ENCODE measurements at regions not wholly inside any gene's neighbourhood (a gene's known extent, or its start where the extent isn't known, plus 50 kb on each side); places are given as distances from the start of the nearest gene placed in this dataset.
A peak's percentile ranks its signal among the peaks of the same experiment; 100 is the strongest.
"Not testable (repeated sequence)": the region's sequence is repeated elsewhere in the genome, so short reads cannot be mapped to it uniquely, and the experiment has no call there.

DNA sequence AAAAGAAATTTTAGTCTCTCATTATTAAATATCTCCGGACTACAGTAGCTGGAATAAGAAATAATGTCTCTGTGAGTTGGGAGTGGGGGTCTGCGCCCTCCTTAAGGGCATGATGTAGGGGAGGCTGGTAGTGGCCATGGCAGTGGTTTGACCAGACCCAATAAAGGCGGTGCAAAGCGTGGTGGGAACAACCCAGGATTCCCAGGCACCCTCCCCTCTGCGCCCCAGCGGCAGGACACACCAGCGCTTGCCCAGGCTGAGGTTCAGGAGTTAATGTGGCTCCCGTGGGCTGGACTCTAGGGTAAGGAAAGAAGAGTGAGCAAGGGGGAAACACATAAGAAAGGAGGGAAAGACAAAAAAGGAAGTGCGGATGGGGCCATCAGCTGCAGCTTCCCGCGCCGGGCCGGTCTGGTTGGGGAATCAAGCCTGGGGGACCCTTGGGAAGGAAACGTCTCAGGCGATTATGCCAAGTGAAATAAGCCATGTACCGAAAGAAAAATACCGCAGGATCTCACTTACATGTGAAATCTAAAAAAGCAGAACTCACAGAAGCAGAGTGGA is 157.5 kb upstream of the SMIM31 start:
- no peak for DNase-seq (ENCODE audit: low spot score)

DNA sequence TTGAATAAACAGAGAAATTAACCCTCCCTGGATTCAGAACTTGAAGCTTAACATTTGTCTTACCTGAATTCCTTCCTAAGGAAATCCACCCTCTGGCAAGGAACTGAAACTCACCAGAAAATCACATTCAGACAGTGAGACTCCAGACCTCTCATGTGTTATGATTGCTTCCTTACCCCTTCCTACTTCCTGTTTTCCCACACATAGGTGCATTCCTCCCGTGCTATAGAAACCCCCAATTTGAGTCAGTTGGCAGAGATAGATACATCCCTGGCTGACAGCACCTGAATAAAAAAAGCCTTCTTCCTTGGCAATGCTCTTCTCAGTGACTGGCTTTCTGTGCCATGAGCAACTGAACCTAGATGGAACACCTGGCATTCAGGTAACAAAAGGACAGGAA is 157.0 kb upstream of the SMIM31 start:
- DNase-seq (ENCODE audit: low spot score), result no peak

GRCh38 chr4:164601653-164602052 is 152.3 kb upstream of the SMIM31 start:
- no peak for DNase-seq (ENCODE audit: low spot score)

DNA sequence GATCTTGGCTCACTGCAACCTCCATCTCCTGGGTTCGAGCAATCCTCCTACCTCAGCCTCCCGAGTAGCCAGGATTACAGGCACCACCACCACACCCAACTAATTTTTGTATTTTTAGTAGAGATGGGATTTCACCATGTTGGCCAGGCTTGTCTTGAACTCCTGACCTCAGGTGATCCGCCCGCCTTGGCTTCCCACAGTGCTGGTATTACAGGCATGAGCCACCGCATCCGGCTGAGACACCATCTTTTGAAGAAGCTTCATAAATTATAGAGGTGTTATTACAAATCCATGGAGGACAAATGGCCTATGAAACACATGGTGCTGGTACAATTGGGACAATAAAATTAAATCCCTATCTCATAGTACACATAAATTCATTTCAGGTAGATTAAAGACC is 148.1 kb upstream of the SMIM31 start:
- not testable (repeated sequence) for DNase-seq (ENCODE audit: low spot score)

DNA sequence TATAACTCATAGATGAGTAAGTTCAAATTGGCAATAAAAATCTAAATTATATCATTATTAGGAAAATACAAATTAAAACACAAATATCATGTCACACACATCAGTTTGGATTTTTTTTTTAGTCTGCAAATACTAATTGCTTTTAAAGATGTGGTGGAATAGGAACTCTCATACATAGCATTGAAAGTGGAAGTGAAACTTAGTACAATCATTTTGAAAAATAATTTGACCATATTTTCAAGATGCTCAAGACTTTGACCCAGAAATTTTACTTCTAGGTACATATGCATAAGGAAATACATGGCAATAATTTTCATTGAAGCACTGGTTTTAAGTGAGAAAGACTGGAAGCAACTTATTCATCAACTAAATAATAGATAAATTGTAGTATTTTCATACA is 147.5 kb upstream of the SMIM31 start:
- DNase-seq (ENCODE audit: low spot score), result no peak

DNA sequence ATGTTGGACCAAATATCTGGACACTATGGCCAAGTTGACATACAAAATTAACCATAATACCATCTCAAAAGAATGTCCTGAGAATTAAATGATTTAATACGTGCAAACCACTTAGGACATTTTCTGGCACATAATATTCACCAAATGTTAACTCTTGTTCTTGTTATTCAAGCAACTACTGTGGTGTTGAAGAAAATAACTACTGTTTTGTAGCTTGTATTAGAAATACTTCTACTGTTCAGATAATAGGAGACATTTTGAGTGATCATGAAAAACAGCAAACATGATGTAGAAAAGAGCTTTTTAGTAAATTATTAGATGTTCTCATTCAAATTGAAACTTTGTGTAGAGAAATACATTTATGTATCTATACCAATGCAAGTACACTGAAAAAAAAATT is 140.7 kb upstream of the SMIM31 start:
- DNase-seq (ENCODE audit: low spot score), result no peak

- no peak for DNase-seq (ENCODE audit: low spot score)
Observed at GRCh38 chr4:164613792-164614191, 140.1 kb upstream of the SMIM31 start.

DNA sequence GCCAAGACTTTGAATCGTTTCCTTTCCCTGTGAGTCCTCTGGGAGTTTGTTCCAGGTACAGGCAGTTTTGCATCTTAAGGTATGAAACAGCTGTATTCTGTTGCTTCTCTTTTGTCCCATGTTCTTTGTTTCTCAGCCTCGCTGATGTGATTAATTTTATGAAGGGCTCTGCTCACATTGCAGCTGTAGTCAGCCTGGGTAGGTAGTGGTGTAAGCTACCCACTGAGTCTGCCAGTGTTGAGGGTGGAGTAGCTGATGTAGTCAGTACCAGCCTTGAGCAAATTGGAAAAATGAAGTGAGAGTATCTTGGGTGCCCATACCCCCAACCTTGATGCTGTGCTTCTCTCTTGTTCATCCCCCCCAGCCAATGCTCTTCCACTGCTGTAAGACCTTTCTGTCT is 139.6 kb upstream of the SMIM31 start:
- DNase-seq (ENCODE audit: low spot score), result no peak

DNA sequence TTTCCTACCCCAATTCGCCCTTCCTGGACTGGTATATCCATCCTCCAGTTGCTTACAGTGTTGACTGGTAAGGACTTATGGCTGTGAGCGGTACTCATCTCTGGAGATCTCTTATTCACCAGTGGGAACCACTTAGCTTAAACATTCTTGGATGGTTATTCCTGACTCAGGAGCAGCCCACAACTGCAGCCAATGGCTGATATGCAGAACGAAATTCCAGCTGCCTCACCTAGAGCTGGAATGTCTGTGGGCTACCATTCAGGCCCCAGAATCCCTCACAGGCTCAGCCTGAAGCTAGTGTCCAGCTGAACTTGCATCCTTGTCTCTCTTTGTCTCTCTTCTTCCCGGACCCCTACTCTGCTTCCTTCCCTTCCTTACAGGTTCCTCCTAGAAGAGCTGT is 138.9 kb upstream of the SMIM31 start:
- DNase-seq (ENCODE audit: low spot score), result no peak

GRCh38 chr4:164615964-164616363 is 138.0 kb upstream of the SMIM31 start:
- DNase-seq (ENCODE audit: low spot score), result no peak

GRCh38 chr4:164616961-164617360 is 137.0 kb upstream of the SMIM31 start:
- no peak for DNase-seq (ENCODE audit: low spot score)

DNA sequence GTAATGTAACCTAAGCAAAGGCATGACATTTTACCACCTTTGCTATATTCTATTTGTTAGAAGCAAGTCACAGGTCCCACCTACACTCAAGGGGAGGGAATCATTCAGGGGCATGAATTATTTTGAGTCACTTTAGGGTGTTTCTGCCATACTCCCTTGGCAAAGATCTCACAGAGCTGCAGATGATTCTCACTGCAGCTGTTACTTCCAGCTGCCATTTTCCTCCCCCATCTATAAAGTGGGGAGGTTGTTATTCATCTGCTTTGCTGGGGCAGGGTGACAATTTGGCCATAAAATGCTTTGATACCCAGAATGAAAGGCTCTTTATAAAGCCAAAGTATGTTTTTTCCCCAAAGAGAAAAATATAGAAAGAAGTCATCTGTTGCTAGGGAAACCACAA is 136.5 kb upstream of the SMIM31 start:
- no peak for DNase-seq (ENCODE audit: low spot score)

GRCh38 chr4:164617911-164618310 is 136.0 kb upstream of the SMIM31 start:
- no peak for DNase-seq (ENCODE audit: low spot score)

- DNase-seq (ENCODE audit: low spot score), result no peak
Observed at GRCh38 chr4:164621886-164622521, 131.9 kb upstream of the SMIM31 start.

DNA sequence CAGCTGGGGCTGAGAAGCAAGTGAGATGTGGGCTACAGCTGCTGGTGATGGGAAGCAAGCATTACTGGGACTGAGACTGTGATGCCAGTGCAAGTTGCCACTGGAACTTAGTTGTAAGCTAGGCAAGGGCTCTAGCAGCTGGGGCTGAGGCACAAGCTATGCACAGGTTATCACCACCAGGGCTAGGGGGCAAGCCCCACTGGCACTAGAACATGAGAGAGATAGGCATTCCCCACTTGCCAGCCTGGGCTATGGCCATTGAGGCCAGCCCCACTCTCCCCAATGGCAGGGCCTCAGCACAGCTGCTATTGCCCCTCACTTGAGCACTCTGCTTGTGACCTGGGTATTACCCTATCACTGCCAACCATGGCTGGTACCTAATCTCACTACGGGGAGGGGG is 130.8 kb upstream of the SMIM31 start:
- no peak for DNase-seq (ENCODE audit: low spot score)

- no peak for DNase-seq (ENCODE audit: low spot score)
Observed at GRCh38 chr4:164639001-164639400, 114.9 kb upstream of the SMIM31 start.

DNA sequence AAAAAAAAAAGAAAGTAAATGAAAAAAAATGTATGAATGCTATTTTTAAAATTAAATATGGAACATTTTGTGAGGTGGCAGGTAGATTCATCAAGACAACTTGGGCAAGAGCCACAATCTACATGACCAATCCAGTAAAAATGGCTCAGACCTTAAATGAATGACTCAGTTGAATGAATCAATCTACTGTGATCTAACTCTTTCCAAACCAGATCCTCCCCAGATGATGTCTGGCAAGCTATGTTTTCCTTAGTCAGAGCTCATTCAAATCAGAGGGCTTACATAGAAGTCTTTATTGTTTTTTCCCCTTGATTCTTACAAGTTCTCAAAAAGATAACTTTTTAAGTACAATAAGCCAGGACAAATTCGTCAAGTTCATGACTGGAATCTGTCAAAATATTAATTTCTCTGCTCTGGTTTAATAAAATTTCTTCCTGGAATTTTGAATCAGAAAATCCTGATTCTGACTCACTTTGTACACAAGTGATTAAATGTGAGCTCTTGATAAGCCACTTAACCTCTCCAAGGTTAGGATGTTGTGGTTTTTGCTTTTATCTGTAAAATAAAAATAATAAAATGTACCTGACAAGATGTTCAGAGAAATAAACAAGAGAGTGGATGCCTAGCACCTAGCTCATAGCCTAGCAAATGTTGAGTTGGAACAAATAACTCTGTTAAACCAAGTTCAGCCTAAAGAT is 105.6 kb upstream of the SMIM31 start:
- peak; percentile 45 for DNase-seq (ENCODE audit: low spot score)

DNA sequence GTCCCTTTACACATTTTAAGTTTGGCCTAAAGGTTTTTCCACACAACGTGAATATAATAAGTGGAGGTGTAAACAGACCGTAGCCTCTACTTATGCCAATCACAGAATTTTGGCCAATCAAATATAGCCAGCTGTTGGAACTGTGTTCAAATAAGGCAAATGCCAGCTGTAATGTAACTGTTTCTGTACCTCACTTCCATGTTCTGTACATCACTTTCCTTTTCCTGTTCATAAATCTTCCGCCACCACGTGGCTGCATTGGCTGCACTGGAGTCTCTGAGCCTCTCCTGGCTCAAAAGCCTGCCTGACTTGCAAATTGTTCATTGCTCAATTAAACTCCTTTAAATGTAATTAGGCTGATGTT is 105.1 kb upstream of the SMIM31 start:
- no peak for DNase-seq (ENCODE audit: low spot score)

- no peak for DNase-seq (ENCODE audit: low spot score)
Observed at GRCh38 chr4:164659765-164660164, 94.2 kb upstream of the SMIM31 start.

DNA sequence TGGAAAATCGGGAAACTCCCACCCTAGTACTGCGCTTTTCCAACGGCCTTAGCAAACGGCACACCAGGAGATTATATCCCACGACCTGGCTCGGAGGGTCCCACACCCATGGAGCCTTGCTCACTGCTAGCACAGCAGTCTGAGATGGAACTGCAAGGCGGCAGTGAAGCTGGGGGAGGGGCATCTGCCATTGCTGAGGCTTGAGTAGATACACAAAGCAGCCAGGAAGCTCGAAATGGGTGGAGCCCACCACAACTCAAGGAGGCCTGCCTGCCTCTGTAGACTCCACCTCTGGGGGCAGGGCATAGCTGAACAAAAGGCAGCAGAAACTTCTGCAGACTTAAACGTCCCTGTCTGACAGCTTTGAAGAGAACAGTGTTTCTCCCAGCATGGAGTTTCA is 77.8 kb upstream of the SMIM31 start:
- not testable (repeated sequence) for DNase-seq (ENCODE audit: low spot score)

DNA sequence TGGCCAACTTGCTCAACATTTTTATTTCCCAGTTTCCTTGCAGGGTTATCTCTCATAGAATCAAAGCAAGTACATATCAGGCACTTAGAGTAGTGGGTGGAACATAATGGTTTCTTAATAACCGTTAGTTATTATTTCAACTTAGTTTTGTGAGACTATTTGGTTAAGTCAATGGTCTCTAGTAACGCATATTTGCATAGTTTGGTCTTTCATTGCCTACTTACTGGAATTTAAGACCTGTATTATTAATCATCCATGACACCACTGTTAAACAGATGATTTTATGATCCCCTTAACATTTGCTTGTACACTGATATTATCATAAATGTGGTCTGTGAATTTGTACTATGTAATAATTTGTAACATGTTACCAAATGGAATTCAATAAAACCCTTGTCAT is 70.9 kb upstream of the SMIM31 start:
- no peak for DNase-seq (ENCODE audit: low spot score)

- DNase-seq (ENCODE audit: low spot score), result no peak
Observed at GRCh38 chr4:164695650-164696049, 58.3 kb upstream of the SMIM31 start.

GRCh38 chr4:164700471-164700870 is 53.5 kb upstream of the SMIM31 start:
- DNase-seq (ENCODE audit: low spot score), result peak; percentile 66

DNA sequence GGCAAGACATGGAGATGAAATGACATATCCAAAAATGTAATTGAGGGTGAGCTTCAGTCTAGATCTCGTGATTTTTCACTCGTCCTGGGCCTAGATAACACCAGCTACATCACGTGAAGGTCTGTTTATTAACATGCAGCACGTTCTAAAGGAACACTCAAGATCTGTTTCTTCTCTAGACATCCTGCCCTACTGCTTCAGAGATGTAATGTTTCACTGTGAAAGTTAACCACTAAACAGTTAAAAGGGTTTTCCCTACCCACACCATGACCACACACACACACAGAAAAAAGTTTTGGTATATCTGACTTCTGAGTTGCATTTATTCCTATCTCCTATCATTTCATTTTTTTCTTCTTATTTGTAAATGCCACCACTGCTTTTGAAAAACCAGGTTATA is 52.3 kb upstream of the SMIM31 start:
- DNase-seq (ENCODE audit: low spot score), result no peak
